NCI-H82 (cell line): ENCODE measurements at regions not wholly inside any gene's neighbourhood (a gene's known extent, or its start where the extent isn't known, plus 50 kb on each side); places are given as distances from the start of the nearest gene placed in this dataset.
A peak's percentile ranks its signal among the peaks of the same experiment; 100 is the strongest.

ENCODE experiments used
- DNase-seq: peaks from one replicate; lab custom pipeline; 2025; lab: John Stamatoyannopoulos, UW

GRCh38 chr20:63128367-63128766 lies 87.6 kb downstream of the YTHDF1 start:
- DNase-seq = no peak

DNA sequence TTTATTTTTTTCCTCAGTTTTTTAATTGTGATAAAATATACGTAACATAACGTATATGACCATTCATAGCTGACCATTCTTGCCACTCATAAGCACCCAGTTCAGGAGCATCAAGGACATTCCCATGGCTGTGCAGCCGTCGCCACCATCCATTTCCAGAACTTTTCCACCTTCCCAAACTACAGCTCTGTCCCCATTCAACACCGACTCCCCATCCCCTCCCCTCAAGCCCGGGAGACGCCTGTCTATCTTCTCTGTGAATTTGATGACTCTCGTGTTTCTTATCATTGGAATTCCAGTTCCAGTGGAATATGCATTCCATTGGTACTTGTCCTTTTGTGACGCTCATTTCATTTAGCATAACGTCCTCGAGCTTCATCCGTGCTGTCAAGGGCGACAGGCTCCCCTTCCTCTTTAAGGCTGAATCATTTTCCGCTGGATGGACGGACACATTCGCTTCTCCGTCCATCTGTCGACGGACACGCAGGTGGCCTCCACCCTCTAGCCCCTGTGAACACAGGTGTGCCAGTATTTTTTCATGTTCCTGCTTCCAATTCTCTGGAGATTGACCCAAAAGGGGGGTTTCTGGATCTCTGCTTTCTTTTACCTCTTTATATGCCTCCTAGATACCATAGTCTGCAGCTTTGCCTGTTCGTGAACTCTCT lies 88.1 kb downstream of the YTHDF1 start:
- DNase-seq = no peak

GRCh38 chr20:63126876-63127699 lies 88.8 kb downstream of the YTHDF1 start:
- DNase-seq = no peak

GRCh38 chr20:63125838-63126601 lies 89.9 kb downstream of the YTHDF1 start:
- DNase-seq = no peak

DNA sequence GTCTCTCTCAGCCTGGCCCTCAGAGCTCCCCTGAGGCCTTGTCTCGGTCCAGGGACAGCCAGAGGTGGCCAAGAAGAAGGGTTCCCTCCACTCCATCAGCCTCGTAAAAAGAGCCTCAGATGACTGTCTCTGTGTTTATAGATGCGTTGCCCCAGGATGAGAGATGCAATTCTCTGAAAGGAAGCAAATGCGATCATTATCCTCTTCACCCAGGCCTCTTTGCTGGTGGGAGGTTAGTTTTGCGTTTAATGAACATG lies 90.4 kb downstream of the YTHDF1 start:
- no peak for DNase-seq

GRCh38 chr20:63124782-63125580 lies 91.0 kb downstream of the YTHDF1 start:
- DNase-seq = no peak

- no peak for DNase-seq
Measured at GRCh38 chr20:63124092-63124781, 91.7 kb downstream of the YTHDF1 start.

DNA sequence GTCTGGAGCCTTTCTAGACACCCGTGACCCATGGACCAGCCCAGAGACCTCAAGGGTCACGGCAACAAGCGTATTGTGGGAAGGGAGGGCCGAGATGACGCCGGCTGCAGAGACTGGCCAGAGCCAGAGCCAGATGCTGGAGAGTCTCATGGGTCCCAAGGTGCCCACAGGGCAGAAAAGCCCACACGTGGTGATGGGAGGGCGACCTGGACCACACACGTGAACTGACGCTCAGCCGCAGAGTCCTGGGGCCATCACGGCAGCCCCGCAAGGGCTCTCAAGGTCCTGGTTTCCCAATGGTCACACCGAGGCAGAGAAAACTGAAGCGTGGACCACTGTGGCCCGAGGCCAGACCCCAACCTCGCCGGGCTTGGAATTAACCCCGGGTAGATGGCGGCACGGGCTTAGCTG lies 92.6 kb downstream of the YTHDF1 start:
- DNase-seq = no peak

DNA sequence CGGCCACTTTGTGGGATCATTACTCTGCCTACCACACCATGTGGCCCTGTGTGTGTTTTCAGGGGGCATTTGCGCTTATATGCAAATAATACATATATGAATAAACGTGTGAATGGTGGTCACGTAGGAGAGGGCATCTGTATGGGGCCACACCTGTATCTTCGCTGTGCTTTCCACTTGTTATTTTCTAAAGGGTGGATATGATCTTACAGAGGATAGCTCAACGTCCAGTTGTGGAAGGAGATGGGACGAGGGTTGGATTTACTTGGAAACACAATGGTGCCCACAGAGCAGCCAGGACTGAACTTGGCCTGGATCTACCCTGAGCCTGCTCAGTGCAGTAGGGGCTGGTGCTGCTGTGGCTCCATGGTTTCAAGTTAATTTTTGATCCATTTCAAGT lies 93.3 kb downstream of the YTHDF1 start:
- DNase-seq = no peak

DNA sequence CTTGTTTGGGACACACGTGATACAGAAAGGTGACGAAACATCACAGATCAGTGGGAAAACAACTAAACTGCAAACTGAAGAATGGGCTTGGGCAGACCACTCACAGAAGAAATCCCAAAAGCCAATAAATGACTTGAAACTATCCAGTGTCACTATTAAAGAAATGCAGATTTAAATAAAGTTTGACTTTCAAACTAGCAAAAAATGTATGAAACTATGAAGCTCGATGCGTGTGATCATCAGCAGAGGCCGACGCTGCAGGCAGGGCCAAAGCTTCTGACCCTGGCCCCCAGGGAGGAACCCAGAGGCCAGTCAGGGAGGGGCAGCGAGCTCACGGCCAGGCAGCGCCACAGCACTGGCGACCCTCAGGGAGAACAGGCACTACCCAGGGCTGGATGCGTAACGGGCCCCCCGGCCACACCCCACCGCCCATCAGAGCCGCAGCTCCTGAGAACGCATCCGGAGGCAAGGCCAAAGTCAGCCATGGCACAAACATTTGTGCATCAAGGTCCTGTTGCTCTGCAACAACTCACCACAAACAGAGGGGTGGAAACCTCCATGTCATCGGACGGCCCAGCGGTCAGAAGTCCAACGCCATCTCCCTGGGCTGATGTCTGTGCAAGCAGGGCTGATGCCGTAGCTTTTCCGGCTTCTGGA lies 94.1 kb downstream of the YTHDF1 start:
- DNase-seq = no peak

DNA sequence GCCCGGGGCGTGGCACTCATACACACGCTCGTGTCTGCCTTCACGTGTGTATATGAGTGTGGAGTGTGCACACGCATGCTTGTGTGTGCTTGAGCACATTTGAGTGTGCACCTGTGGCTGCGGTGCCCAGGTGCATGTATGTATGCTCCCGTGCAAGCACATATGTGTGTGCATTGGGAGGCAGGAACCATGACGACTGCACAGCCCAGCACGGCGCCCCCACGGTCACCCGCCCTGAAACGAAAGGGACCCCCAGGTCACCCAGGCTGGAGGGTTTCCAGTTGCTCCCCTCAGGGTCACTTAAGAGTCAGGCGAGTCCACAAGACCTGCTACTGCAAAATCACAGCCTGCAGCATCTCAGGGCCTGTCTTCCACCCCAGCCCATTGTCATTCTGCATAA lies 94.7 kb downstream of the YTHDF1 start:
- no peak for DNase-seq

- DNase-seq = no peak
Measured at GRCh38 chr20:63120808-63121090, 95.2 kb downstream of the YTHDF1 start.

- no peak for DNase-seq
Measured at GRCh38 chr20:63119963-63120807, 95.7 kb downstream of the YTHDF1 start.

DNA sequence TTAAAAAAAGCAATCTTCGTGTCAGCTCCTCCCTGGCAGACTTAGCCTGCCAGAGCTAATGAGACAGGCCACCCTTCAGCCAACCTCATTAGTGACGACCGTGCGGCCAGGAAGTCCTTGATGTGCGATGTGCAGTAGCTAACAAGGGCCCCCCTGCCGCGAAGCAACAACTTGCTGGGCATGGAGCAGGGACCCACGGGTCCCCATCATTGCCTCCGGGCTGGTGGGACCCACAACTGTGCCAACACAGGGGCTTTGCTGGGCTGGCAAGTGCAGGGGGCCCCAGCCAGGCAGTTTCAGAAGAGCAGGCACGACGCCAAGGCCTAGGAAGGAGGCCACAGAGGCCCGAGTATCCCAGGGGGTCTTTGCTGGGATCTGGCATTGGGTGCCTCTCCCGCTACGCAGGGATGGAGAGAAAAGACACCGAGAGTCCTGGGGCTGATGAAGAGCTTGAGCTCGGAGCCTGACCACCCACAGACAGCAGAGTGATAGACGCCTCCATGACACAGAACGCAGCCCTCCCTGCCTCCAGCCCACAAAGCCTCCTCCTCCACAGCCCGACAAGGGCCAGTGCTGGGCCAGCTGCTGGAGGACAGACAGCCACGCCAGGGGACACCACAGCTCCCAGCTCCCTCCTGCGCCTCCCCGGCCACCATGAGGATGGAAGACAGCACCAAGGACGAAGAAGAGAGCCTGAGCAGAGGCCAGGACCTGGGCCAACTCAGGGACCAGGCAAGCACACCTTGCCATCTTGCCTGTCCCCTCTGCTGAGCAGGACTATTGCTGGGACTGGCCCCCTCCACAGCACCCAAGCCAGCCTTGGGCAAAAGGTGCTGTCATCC lies 96.6 kb downstream of the YTHDF1 start:
- DNase-seq = peak; percentile 64

DNA sequence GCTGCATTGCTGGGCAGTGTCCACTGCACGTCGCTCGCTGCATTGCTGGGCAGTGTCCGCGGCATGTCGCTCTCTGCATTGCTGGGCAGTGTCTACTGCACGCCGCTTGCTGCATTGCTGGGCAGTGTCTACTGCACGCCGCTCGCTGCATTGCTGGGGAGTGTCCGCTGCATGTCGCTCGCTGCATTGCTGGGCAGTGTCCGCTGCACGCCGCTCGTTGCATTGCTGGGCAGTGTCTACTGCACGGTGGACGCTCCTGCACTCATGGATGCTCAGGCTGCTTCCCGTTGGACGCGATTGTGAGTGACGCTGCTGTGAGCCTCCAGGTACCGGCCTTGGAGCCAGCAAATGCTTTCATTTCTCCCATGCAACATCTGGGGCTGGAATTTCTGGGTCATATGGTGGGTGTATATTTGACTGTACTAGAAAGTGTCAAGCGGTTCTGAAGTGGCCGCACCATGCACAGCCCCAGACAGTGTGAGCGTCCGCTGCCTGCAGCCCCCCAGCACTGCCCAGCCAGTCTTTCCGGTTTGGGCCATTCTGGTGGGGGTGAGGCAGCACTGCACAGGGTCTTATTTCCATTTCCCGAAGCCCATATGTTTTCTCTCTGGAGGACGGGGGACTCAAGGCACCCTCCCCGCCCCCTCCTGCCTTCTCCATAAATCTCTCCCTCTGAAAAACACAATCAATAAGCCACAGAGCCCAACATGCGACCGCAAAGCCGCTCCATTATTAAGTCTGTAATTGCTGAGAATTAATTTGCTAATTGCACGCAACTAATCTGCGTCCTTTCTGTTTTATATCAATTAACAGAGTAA lies 97.4 kb downstream of the YTHDF1 start:
- DNase-seq = peak; percentile 64

GRCh38 chr20:63117661-63118302 lies 98.1 kb downstream of the YTHDF1 start:
- no peak for DNase-seq

GRCh38 chr20:63117151-63117550 lies 98.8 kb downstream of the YTHDF1 start:
- DNase-seq = no peak
